IPS-NIHi11 (cell line): ENCODE measurements at regions not wholly inside any gene's neighbourhood (a gene's known extent, or its start where the extent isn't known, plus 50 kb on each side); places are given as distances from the start of the nearest gene placed in this dataset.

Source experiments
- DNase-seq: peaks from one replicate; pipeline ENCODE4 v3.0.0; 2012; ENCODE audit warnings: mixed read lengths, low spot score

DNA sequence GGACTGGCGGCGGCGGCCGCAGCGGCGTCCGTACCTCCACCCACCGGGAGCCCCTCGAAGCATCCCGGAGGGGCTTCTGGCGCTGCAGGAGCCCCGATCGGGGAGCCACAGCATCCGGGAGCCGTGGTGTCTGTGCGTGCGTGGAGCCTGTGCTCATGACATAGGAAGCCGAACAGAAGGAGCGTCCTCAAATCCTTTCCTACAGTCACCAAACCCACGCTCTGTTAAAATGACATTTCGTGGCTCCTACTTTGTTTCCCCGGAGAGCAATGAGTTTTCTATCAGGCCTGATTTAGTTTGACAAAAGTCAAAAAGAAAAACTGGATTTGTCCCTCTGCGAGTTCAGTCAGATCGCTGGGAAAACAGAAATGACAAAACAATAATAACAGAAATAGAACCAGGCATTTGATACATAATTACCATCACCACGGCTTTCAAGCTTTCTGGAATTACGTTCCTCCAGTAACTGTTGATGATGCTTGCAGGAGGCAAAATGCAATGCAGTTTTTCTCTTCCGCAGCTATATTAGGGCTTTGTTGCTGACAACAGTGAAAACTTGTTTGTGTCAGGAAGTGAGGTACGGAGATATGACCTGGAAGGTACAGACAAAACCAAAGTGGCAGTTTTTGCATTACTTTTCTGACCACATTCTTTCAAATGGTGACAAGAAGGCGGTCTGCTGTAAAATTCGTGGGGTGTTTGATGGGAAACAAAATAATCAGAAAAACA is 219.3 kb upstream of the MKLN1 start:
- no peak for DNase-seq

DNA sequence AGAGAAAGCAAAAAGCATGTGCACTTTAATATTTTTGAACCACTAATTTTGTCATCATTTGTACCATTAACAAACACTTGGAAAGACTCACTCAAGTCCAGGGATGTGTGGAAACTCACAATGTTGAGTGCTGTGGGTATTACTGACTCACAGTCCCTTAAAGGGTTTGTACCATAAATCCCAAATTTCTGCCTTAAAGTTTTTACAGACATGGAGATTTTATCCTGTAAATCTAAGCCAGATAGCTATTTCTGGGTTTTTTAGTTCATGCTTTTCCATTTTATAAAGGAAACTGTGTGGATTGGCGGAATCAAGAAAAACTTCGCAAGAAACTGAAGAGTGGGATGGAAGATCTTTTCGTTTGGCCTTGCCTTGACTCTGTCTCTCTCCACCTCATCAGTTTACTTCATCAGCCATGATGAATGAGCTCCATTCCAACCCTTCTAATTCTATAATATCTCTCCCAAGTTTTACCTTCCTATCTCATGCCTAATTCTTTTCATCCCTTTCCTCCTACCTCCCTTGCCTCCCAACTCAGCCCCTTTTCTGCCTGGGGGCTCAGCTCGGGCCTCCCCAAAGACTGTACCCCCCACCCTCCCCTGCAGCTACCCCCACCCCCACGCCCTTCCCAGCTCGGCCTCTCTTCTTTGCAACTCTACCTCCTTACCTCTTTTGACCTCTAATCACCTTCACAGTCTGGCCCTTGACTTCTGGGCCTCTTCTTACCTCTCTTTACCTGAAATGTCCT is 218.5 kb upstream of the MKLN1 start:
- DNase-seq: peak; percentile 14

DNA sequence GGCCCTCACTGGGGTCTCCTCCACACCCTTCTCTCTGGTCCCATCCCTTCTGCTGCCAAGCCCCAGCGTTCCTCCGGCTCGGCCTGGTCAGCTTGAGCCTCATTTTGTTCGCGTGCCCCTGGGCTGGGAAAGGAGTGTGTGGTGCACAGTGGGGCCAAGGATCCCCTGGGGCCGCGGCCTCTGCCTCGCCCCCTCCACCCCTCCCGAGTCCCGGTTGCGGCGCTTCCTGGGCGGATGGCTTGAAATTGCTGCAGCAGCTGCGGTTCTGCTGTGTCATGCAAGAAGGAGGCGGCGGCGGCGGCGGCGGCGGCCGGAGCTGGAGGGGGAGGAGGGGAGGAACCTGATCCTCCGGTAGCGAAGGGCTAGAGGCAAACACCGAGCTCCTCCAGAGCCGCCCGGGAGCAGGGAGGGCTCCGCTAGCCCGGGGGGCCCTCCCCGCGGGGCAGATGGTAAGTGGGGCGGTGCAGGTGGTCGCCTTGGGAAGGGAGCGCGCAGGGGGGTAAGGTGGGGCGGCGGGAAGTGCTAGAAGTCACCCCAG is 217.8 kb upstream of the MKLN1 start:
- peak; percentile 78 for DNase-seq

GRCh38 chr7:131110297-131111080 is 217.2 kb upstream of the MKLN1 start:
- peak; percentile 26 for DNase-seq

- DNase-seq: no peak
Measured at GRCh38 chr7:131111081-131111576, 216.5 kb upstream of the MKLN1 start.

DNA sequence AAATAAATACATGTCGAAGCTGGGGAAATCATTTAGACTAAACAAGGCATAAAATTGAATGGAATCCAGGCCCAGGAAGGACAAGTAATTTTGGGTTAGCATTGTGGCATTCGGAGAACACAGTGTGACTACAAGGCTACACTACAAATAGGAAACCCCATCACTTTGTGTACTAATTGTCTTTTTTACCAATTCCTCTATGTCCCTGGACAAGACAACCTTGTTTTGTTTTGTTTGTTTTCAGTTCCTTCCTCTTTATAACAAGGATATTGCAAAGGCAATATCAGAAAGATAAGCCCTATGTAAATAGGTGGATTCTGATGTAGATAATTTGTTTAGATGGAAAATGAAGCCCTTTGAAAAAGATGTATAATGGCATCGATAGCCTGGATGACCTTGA is 215.9 kb upstream of the MKLN1 start:
- DNase-seq: no peak

DNA sequence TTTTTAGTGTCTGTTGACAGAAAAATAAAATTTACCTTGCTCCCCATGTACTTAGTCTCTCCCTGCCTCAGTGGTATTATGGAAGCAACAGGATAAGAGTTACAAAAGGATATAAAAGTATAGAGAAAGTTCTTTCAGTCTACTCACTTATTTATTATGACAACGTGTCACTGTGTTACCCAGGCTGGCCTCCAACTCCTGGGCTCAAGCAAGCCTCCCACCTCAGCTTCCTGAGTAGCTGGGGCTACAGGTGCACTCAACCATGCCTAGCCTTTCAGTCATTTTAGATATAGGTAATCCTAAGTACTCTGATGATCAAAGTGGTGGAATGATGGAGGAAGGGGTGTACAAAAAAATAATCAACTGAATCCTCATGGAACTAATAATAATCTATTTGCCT is 215.2 kb upstream of the MKLN1 start:
- no peak for DNase-seq

DNA sequence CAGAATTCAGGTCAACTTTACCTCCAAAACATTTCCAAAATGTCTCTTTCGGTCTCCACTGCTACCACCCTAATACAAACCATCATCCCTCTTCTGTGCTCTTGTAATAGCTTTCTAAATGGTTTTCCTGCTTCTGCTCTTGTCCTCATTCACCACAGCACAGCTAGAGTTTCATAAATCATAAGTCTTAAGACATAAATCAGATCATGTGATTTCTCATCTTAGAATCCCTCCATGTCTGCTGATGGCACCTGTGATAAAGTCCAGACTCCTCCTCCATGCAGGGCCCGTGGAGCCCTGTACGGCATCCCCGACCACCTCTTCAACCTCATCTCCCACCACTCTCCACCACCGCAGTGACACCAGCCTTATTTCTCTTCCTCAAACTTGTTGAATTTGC is 212.3 kb upstream of the MKLN1 start:
- DNase-seq: no peak

DNA sequence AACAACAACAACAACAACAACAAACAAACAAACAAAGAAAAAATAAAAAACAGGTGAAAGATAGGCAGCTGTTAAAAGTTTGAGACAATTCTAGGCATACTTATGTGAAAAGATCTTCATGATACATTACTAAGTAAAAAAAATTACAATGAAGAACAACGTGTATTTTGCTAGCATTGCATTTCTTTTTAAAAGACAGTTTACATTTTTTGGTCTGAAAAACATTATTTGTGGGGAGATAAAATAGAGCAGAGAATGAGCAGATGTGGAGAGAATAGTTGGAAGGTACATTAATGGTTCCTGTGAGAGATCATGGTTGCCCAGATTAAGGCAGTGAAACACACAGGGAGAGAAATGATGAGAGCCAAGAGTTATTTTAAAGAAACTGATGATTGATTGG is 210.2 kb upstream of the MKLN1 start:
- no peak for DNase-seq

GRCh38 chr7:131119381-131119780 is 208.3 kb upstream of the MKLN1 start:
- no peak for DNase-seq

- DNase-seq: no peak
Measured at GRCh38 chr7:131122394-131122793, 205.3 kb upstream of the MKLN1 start.

- DNase-seq: no peak
Measured at GRCh38 chr7:131124001-131124629, 203.6 kb upstream of the MKLN1 start.

GRCh38 chr7:131124867-131125266 is 202.8 kb upstream of the MKLN1 start:
- no peak for DNase-seq

GRCh38 chr7:131130324-131130723 is 197.4 kb upstream of the MKLN1 start:
- DNase-seq: no peak

- no peak for DNase-seq
Measured at GRCh38 chr7:131131012-131131745, 196.5 kb upstream of the MKLN1 start.

DNA sequence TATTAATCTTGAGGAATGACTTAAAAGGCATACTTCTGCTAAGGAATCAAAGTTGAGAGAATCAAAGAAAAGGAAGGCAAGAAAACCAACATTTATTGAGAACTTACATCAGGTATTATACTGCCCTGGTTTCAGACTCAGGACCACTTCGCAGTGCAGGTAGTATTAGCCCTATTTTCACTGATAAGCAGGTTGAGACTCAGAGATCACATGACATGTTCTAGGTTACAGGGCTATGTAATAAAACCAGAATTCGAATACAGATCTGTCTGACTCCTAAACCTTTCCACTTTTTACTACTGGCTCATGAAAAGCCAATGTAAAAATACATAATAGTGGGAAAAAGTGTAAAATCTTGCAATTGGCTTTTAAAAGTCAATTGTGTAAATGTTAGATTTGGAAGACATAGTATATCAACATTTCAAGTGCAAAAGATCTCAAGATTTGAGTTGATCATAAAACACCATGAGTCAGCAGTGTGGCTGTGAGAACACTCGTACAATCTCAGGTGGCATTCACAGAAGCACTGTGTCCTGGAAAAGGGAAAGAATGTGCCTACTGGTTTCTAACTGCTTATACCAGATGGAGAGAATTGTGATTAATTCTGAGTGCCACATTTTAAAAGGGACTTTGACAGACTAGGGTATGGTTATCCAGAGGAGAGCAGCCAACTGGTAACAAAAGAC is 195.8 kb upstream of the MKLN1 start:
- no peak for DNase-seq

- no peak for DNase-seq
Measured at GRCh38 chr7:131139462-131139861, 188.2 kb upstream of the MKLN1 start.

DNA sequence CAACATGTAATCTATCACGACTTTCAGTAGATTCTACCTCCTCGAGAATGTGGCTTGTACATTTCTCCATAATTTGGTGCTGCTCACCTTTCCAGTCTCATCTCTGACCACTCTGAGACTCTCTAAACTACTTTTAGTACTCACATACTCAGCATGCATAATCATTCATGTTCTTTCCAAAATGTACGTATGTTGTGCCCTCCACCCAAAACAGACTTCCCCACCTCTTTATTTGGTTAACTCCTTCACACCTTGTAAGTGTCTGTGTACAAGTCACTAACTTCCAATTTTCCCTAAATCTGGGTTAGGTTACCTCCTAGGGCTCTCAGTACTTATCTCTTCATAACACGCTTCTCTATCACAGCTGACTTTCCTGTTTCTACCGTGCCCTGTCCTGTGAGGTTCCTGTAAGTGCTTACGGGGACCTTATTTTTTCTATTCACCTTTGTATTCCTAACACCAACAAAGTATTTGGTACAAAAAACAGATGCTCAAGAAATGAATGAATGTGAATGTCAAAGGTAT is 186.2 kb upstream of the MKLN1 start:
- DNase-seq: no peak

- no peak for DNase-seq
Measured at GRCh38 chr7:131143869-131144268, 183.8 kb upstream of the MKLN1 start.

DNA sequence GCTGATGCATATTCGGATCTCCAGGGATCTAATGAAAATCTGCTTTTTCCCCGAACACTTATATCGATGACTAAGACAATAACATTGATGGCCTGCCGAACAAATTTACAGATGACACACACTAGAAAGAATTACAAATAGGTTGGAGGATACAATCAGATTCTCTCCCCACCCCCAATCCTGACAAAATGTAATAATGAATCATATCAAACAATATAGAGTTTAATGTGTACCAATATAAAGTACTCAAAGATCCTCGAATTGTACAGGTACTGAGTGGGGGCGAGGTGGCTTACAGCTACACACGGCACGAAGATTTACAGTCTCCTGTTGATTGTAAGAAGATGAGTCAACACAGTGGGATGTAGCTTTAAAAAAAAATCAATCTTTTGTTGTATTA is 182.7 kb upstream of the MKLN1 start:
- no peak for DNase-seq
